ENCODE measurements at regions not wholly inside any gene's neighbourhood (a gene's known extent, or its start where the extent isn't known, plus 50 kb on each side); places are given as distances from the start of the nearest gene placed in this dataset.

DNA sequence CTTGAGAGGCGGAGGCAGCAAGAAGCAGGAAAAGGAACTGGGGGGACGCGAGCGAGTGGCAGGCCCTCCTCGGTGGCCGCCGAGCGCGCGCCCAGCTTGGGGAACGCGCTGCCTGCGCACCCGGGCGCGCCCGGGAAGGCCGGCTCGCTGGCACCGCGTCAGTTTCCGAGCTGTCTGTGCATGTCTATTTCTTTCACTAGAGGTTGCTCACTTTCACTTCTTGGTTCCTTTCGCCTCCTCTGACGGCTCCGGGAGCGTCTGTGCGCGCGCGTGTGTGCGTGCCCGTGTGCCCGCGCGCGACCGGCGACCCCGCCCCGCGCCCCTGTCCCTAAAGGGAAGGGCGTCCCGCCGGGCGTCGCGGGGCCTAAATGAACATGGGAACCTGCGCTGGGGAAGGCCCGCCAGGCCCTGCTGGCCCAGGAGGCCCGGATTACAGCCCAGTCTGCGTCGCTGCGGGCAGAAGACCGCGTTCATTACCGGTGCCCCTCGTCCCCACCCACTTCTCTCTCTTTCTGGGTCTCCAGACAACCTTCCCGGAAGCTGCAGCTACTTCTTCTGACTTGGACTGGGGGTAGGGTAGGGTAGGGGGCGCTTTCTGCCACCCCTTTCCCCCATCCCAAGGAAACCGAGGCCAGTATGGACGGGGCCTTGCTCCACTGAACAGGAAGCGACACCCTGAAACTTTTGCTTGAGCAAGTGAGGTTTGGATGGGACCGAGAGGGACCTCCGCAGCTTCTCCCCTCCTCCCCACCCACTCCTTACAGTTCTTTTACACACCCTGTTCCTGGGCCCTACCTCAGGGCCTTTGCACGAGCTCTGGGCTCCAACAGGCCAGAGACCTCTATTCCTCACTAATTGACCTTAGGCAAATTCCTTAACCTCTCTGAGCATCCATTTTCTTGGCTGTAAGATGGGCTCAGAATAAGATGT is 205.8 kb upstream of the IER5L start:
- no peak for DNase-seq (ENCODE audit: extremely low spot score, unreplicated experiment)
- TF ChIP-seq, protein P1, sequence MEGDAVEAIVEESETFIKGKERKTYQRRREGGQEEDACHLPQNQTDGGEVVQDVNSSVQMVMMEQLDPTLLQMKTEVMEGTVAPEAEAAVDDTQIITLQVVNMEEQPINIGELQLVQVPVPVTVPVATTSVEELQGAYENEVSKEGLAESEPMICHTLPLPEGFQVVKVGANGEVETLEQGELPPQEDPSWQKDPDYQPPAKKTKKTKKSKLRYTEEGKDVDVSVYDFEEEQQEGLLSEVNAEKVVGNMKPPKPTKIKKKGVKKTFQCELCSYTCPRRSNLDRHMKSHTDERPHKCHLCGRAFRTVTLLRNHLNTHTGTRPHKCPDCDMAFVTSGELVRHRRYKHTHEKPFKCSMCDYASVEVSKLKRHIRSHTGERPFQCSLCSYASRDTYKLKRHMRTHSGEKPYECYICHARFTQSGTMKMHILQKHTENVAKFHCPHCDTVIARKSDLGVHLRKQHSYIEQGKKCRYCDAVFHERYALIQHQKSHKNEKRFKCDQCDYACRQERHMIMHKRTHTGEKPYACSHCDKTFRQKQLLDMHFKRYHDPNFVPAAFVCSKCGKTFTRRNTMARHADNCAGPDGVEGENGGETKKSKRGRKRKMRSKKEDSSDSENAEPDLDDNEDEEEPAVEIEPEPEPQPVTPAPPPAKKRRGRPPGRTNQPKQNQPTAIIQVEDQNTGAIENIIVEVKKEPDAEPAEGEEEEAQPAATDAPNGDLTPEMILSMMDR (conservative IDR thresholded peaks at IDR 0.05) = peak; percentile 29
- no peaks in the 10 kb centered on the region for H3K27me3 Mint-ChIP-seq
- peak overlapping the region; percentile 64 for H3K4me3 Mint-ChIP-seq
- no peaks in the 10 kb centered on the region for H3K36me3 Mint-ChIP-seq
- peak overlapping the region; percentile 66 for H3K27ac Mint-ChIP-seq
- no peaks in the 10 kb centered on the region for H3K9me3 Mint-ChIP-seq
- H3K4me1 Mint-ChIP-seq (ENCODE audit: unreplicated experiment) = peaks cover 10% of the 10 kb centered on the region

DNA sequence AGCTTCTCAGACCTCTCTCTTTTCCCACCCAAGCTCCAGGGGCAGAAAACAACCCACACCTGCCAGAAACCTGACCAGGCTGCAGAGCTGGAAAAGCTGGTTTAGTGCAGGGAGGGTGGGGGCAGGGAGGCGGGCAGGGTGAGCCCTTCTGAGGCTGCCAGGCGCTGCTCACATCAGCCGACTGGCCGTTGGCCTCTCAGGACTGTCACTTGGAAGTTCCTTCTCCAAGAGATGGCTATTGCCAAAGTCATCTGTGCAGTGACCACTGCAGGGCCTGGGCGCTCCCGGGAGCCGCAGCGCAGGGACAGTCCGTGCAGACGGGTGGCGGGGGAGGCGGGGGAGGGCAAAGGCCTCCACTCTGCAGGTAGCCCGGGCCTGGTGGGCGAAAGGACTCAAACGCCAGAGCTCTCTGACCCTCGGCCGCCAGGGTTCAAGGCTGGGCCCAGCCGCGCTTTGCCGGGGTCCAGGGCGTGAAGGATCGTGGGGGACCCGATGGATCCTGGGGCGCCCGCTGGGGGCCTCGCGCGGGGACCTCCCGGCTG is 205.0 kb upstream of the IER5L start:
- no peak for DNase-seq (ENCODE audit: extremely low spot score, unreplicated experiment)
- H3K36me3 Mint-ChIP-seq = no peaks in the 10 kb centered on the region
- no peaks in the 10 kb centered on the region for H3K27me3 Mint-ChIP-seq
- no peaks in the 10 kb centered on the region for H3K9me3 Mint-ChIP-seq
- H3K27ac Mint-ChIP-seq = peak overlapping the region; percentile 96
- peak overlapping the region; percentile 80 for H3K4me3 Mint-ChIP-seq
- TF ChIP-seq, protein P1 (conservative IDR thresholded peaks at IDR 0.05) = no peak
- peaks cover 11% of the 10 kb centered on the region for H3K4me1 Mint-ChIP-seq (ENCODE audit: unreplicated experiment)

DNA sequence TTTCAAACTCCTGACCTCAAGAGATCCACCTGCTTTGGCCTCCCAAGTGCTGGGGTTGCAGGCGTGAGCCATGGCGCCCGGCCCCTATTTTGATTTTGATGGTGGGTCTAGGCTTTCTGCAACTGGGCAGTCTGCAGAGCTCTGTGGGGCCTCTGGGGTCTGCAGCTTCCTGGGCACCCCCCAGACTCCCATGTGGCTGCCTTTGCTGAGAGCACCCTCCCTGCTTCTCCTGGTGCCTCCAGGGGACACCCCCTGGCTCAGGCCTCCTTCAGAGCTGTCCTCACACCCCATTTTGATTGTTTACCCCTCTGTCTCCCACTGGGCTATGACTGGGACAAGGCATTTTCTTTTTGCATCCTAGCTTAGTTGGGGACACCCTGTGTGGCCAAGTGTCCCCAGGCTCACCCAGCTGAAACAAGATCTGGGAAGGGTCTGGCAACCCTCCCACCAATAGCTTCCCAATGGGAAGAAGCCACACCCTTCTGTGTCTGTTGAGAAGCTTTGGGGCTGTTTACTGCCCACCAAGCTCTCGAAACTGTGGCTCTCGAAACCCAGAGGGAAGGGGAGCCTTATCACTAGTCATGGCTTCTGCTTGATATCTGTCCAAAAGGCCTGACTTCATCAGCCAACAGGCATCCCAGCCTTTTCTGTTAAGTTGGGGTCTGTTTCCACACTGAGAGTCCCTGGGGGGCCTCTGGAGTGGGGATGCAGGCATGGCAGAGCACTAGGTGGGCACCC is 204.4 kb upstream of the IER5L start:
- DNase-seq (ENCODE audit: extremely low spot score, unreplicated experiment) = no peak
- H3K27me3 Mint-ChIP-seq = no peaks in the 10 kb centered on the region
- H3K4me3 Mint-ChIP-seq = peak overlapping the region; percentile 80
- no peaks in the 10 kb centered on the region for H3K9me3 Mint-ChIP-seq
- TF ChIP-seq, protein P1 (conservative IDR thresholded peaks at IDR 0.05) = no peak
- H3K27ac Mint-ChIP-seq = peak overlapping the region; percentile 96
- no peaks in the 10 kb centered on the region for H3K36me3 Mint-ChIP-seq
- H3K4me1 Mint-ChIP-seq (ENCODE audit: unreplicated experiment) = peaks cover 16% of the 10 kb centered on the region

DNA sequence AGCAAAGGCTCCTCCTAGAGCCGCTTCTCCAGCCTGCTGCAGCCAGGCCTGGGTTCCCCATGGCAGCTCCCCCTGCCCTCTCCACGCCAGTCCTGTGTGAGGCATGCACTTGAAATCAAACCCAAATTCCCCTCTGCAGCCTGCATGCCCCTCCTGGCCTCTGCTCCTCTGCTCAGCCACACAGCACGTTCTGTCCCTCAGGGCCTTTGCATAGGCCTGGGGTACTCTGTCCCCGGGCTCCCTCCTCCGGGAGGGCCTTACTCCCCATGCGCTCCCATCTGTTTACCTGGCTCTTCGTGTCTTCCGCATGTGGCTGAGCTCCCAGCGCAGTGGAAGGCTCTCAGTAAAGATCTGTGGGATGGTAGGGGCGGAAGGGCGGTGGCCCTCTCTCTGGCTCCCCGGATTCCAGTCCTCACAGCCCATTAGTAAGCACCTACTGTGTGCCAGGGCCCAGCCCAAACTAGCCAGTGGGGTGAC is 203.5 kb upstream of the IER5L start:
- no peak for DNase-seq (ENCODE audit: extremely low spot score, unreplicated experiment)
- Mint-ChIP-seq H3K4me1 (ENCODE audit: unreplicated experiment) (peaks cover 16% of the 10 kb centered on the region), H3K9me3 (no peaks in the 10 kb centered on the region), H3K27ac (no peak overlapping the region), H3K27me3 (no peaks in the 10 kb centered on the region), H3K36me3 (no peaks in the 10 kb centered on the region), H3K4me3 (peak overlapping the region; percentile 22)
- TF ChIP-seq, protein P1 (conservative IDR thresholded peaks at IDR 0.05) = no peak

DNA sequence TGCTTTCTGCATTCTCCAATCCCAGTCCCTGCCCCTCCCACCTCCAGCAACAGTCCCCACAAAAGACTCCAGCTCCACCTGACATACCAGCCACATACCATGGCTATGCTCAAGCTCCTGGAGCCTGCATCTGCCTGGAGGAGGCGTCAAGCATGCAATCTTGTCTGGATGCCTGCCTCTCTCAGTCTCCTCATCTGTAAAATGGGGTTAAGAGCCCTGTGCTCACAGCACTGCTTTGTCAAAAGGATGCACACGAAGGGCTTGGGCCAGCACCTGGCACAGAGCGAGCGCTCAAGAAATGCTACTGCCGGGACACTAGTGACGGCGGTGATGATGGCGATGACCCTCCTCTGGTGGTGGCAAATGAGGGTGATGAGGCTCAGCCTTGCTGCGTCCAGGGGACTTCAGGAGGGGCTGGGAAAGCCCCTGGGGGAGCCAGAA is 202.9 kb upstream of the IER5L start:
- H3K4me3 Mint-ChIP-seq = no peak overlapping the region
- TF ChIP-seq, protein P1 (conservative IDR thresholded peaks at IDR 0.05) = no peak
- H3K4me1 Mint-ChIP-seq (ENCODE audit: unreplicated experiment) = peaks cover 16% of the 10 kb centered on the region
- DNase-seq (ENCODE audit: extremely low spot score, unreplicated experiment) = no peak
- H3K36me3 Mint-ChIP-seq = no peaks in the 10 kb centered on the region
- H3K27me3 Mint-ChIP-seq = no peaks in the 10 kb centered on the region
- H3K9me3 Mint-ChIP-seq = no peaks in the 10 kb centered on the region
- peak overlapping the region; percentile 29 for H3K27ac Mint-ChIP-seq
